HEK293 (cell line): ENCODE measurements at regions not wholly inside any gene's neighbourhood (a gene's known extent, or its start where the extent isn't known, plus 50 kb on each side); places are given as distances from the start of the nearest gene placed in this dataset.
A peak's percentile ranks its signal among the peaks of the same experiment; 100 is the strongest.

Experiments used
- CTCF ChIA-PET: fragments of 350-600 bp; formaldehyde crosslinking; extraction: SDS; loops from one replicate; lab custom pipeline; 2021; ENCODE audit warnings: antibody characterized with exemption; lab: Yijun Ruan, JAX
- POLR2A ChIA-PET: fragments of 300-600 bp; formaldehyde crosslinking; extraction: SDS; loops from one replicate; lab custom pipeline; 2020; ENCODE audit warnings: antibody characterized with exemption, inconsistent platforms; lab: Yijun Ruan, JAX
- H3K27ac ChIP-seq: fragments of 200-500 bp; sonication (Bioruptor generic); 2 replicates; pipeline ENCODE4 v1.5.1; 2014; ENCODE audit warnings: low read depth, low read length, control low read depth, inconsistent platforms; ENCODE audit errors: extremely low read depth
- H3K36me3 ChIP-seq, 2 experiments: fragments of 200-500 bp in 1 of 2; sonication (Bioruptor generic) in 1 of 2; 1 replicate in 1 of 2; 2 replicates in 1 of 2; pipeline ENCODE4 v1.5.1; 2014 to 2017; ENCODE audit warnings: inconsistent platforms in 2 of 2, low read length in 2 of 2; ENCODE audit not compliant: control insufficient read depth in 2 of 2, insufficient read depth in 1 of 2
- H3K4me1 ChIP-seq: fragments of 200-500 bp; sonication (Bioruptor generic); 2 replicates; pipeline ENCODE4 v1.5.1; 2014; ENCODE audit warnings: mild to moderate bottlenecking, low read length, inconsistent platforms; ENCODE audit not compliant: control insufficient read depth, insufficient read depth
- H3K4me3 ChIP-seq: 2 replicates; pipeline ENCODE4 v1.5.1; 2011; ENCODE audit warnings: low read depth, mild to moderate bottlenecking, control low read depth, low read length, moderate library complexity
- H3K9me3 ChIP-seq: fragments of 200-500 bp; sonication (Bioruptor generic); 2 replicates; pipeline ENCODE4 v1.5.1; 2014; ENCODE audit warnings: low read depth, low read length, inconsistent platforms; ENCODE audit not compliant: control insufficient read depth, insufficient read depth
- BCL11B ChIP-seq: fragments of 450-650 bp; formaldehyde crosslinking; IDR thresholded peaks from 2 replicates; pipeline ENCODE4 v1.5.1; 2016; ENCODE audit warnings: low read depth, missing biosample characterization, missing genetic modification characterization
- BCL6B ChIP-seq: fragments of 450-650 bp; formaldehyde crosslinking; IDR thresholded peaks from 2 replicates; pipeline ENCODE4 v1.5.1; 2017; ENCODE audit warnings: missing biosample characterization, missing genetic modification characterization
- PRDM1 ChIP-seq: fragments of 450-650 bp; formaldehyde crosslinking; IDR thresholded peaks from 2 replicates; pipeline ENCODE4; 2016; ENCODE audit warnings: missing biosample characterization, missing genetic modification characterization
- REPIN1 ChIP-seq: fragments of 450-650 bp; formaldehyde crosslinking; IDR thresholded peaks from 2 replicates; pipeline ENCODE4 v1.5.1; 2017; ENCODE audit warnings: missing biosample characterization, missing genetic modification characterization, low read depth
- SETDB1 ChIP-seq: IDR thresholded peaks from one replicate; pipeline ENCODE4 v1.6.1; 2017; ENCODE audit warnings: mild to moderate bottlenecking, low read length, moderate library complexity, mixed read lengths; ENCODE audit not compliant: insufficient read length
- TRIM28 ChIP-seq: IDR thresholded peaks from 2 replicates; pipeline ENCODE4 v1.6.1; 2011; ENCODE audit warnings: low read length, control low read depth, borderline replicate concordance
- WT1 ChIP-seq: fragments of 450-650 bp; formaldehyde crosslinking; IDR thresholded peaks from 2 replicates; pipeline ENCODE4 v1.5.1; 2016; ENCODE audit warnings: missing biosample characterization, missing genetic modification characterization
- ZBTB48 ChIP-seq: fragments of 450-650 bp; formaldehyde crosslinking; IDR thresholded peaks from 2 replicates; pipeline ENCODE4 v1.5.1; 2016; ENCODE audit warnings: missing biosample characterization, missing genetic modification characterization
- ZFP3 ChIP-seq: fragments of 450-650 bp; formaldehyde crosslinking; IDR thresholded peaks from 2 replicates; pipeline ENCODE4 v1.5.1; 2016; ENCODE audit warnings: low read depth, missing biosample characterization, missing genetic modification characterization
- ZNF350 ChIP-seq: fragments of 450-650 bp; formaldehyde crosslinking; IDR thresholded peaks from 2 replicates; pipeline ENCODE4 v1.5.0; 2017; ENCODE audit warnings: missing biosample characterization, mild to moderate bottlenecking, missing genetic modification characterization
- ZNF354C ChIP-seq: fragments of 450-650 bp; formaldehyde crosslinking; IDR thresholded peaks from 2 replicates; pipeline ENCODE4 v1.5.1; 2016; ENCODE audit warnings: missing biosample characterization, missing genetic modification characterization, low read depth, borderline replicate concordance
- ZNF394 ChIP-seq: fragments of 450-650 bp; formaldehyde crosslinking; IDR thresholded peaks from 2 replicates; pipeline ENCODE4 v1.5.1; 2016; ENCODE audit warnings: missing biosample characterization, missing genetic modification characterization, mild to moderate bottlenecking, moderate library complexity, borderline replicate concordance
- ZNF449 ChIP-seq: fragments of 450-650 bp; formaldehyde crosslinking; IDR thresholded peaks from 2 replicates; pipeline ENCODE4 v1.5.1; 2017; ENCODE audit warnings: missing biosample characterization, mild to moderate bottlenecking, missing genetic modification characterization, moderate library complexity
- ZNF513 ChIP-seq: fragments of 450-650 bp; IDR thresholded peaks from 2 replicates; pipeline ENCODE4 v1.5.1; 2018; ENCODE audit warnings: missing biosample characterization, missing genetic modification characterization
- ZNF529 ChIP-seq: fragments of 450-650 bp; formaldehyde crosslinking; IDR thresholded peaks from 2 replicates; pipeline ENCODE4 v1.5.1; 2017; ENCODE audit warnings: missing genetic modification characterization, missing biosample characterization; ENCODE audit not compliant: insufficient replicate concordance
- ZNF548 ChIP-seq: fragments of 450-650 bp; formaldehyde crosslinking; IDR thresholded peaks from 2 replicates; pipeline ENCODE4 v1.5.1; 2016; ENCODE audit warnings: missing biosample characterization, missing genetic modification characterization
- ZNF660 ChIP-seq: fragments of 450-650 bp; IDR thresholded peaks from 2 replicates; pipeline ENCODE4 v1.5.1; 2018; ENCODE audit warnings: missing biosample characterization, mild to moderate bottlenecking, missing genetic modification characterization
- ZNF664 ChIP-seq: fragments of 450-650 bp; formaldehyde crosslinking; IDR thresholded peaks from 2 replicates; pipeline ENCODE4 v1.5.1; 2016; ENCODE audit warnings: missing biosample characterization, missing genetic modification characterization
- ZNF707 ChIP-seq: fragments of 450-650 bp; formaldehyde crosslinking; IDR thresholded peaks from 2 replicates; pipeline ENCODE4 v1.5.1; 2016; ENCODE audit warnings: missing biosample characterization, missing genetic modification characterization
- ZNF747 ChIP-seq: fragments of 450-650 bp; formaldehyde crosslinking; IDR thresholded peaks from 2 replicates; pipeline ENCODE4 v1.5.1; 2016; ENCODE audit warnings: missing biosample characterization, missing genetic modification characterization
- ZNF830 ChIP-seq: fragments of 450-650 bp; IDR thresholded peaks from 2 replicates; pipeline ENCODE4 v1.5.0; 2018; ENCODE audit warnings: missing biosample characterization, missing genetic modification characterization, low read depth, mild to moderate bottlenecking, moderate library complexity
- ZNF843 ChIP-seq: fragments of 450-650 bp; formaldehyde crosslinking; IDR thresholded peaks from 2 replicates; pipeline ENCODE4 v1.5.1; 2016; ENCODE audit warnings: missing biosample characterization, missing genetic modification characterization

- TF ChIP-seq ZNF830, result no peak
- TF ChIP-seq, all 188 proteins: peak for 0
Measured at GRCh38 chr10:36068542-36068941, 426.4 kb upstream of the FZD8 start (continued).

- ChIA-PET POLR2A (no interaction called here), CTCF (no interaction called here)
- H3K27ac ChIP-seq, result no peak overlapping the region
- H3K36me3 ChIP-seq, result no peaks in the 10 kb centered on the region
- no peaks in the 10 kb centered on the region for H3K4me1 ChIP-seq
- no peak overlapping the region for H3K4me3 ChIP-seq
- no peak for TF ChIP-seq PRDM1 (tag by site-specific recombination)
- TF ChIP-seq ZNF513 (tag by site-specific recombination), result no peak
- TF ChIP-seq ZNF660 (tag by site-specific recombination), result no peak
- no peak for TF ChIP-seq BCL6B (tag by site-specific recombination)
- TF ChIP-seq ZNF707 (tag by site-specific recombination), result no peak
- TF ChIP-seq WT1 (tag by site-specific recombination), result no peak
- TF ChIP-seq BCL11B (tag by site-specific recombination), result no peak
- no peak for TF ChIP-seq ZNF664 (tag by site-specific recombination)
- TF ChIP-seq ZNF529, result no peak
- TF ChIP-seq REPIN1 (tag by site-specific recombination), result no peak
- TF ChIP-seq ZNF449 (tag by site-specific recombination), result no peak
- no peak for TF ChIP-seq ZNF548
- no peak for TF ChIP-seq ZNF350 (tag by site-specific recombination)
- TF ChIP-seq ZNF394 (tag by site-specific recombination), result no peak
- no peak for TF ChIP-seq ZBTB48 (tag by site-specific recombination)
- no peak for TF ChIP-seq ZNF354C (tag by site-specific recombination)
- H3K9me3 ChIP-seq, result no peaks in the 10 kb centered on the region
Measured at GRCh38 chr10:36067748-36068147, 425.7 kb upstream of the FZD8 start.

GRCh38 chr10:36066850-36067249 is 424.8 kb upstream of the FZD8 start:
- H3K27ac ChIP-seq, result no peak overlapping the region
- CTCF ChIA-PET, result no interaction called here
- H3K4me1 ChIP-seq, result no peaks in the 10 kb centered on the region
- H3K4me3 ChIP-seq, result no peak overlapping the region
- H3K36me3 ChIP-seq, result no peaks in the 10 kb centered on the region
- TF ChIP-seq TRIM28 (peak; percentile 97; the same call in 1 of the 2 replicates), WT1 (tag by site-specific recombination) (no peak), ZNF747 (tag by site-specific recombination) (no peak), PRDM1 (tag by site-specific recombination) (no peak), ZNF354C (tag by site-specific recombination) (no peak), ZNF843 (tag by site-specific recombination) (no peak), SETDB1 (peak; percentile 87), ZFP3 (tag by site-specific recombination) (no peak)
- POLR2A ChIA-PET, result no interaction called here
- H3K9me3 ChIP-seq, result no peaks in the 10 kb centered on the region
